Head of caudate nucleus (tissue), 42 donors: ENCODE measurements at regions not wholly inside any gene's neighbourhood (a gene's known extent, or its start where the extent isn't known, plus 50 kb on each side); places are given as distances from the start of the nearest gene placed in this dataset.
A peak's percentile ranks its signal among the peaks of the same experiment; 100 is the strongest.
"Not testable (repeated sequence)": the region's sequence is repeated elsewhere in the genome, so short reads cannot be mapped to it uniquely, and the experiment has no call there.

ENCODE experiments used
- DNase-seq, 42 donors: peaks; one replicate each; pipeline versions ENCODE4 v3.0.0 to v3.0.0-alpha.2; 2020 to 2021; ENCODE audit warnings: mixed read lengths in 7 of 42
- intact Hi-C: fragments of 100-400 bp; cut with DNase I; formaldehyde crosslinking; loops from one replicate; pipeline ENCODE4 v1.15.0; 2022

DNA sequence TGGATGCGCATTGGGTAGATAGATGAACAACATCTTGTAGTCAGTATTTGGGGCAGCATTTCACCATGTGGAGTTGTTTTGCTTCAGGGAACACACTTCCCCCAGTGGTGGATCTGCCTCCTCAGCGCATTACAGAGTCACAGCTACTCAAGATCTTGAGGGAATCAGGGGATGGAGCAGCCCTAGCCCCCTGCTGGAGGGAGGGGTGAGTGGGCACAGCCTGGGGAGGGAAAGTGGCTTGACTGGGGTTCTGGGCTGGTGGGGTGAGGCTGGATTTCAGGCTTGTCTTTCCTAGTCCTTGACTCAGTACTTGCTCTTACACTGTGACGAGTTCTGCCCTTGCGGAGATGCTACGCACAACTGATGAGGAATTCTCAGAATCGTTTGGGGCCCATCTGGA, 271.0 kb upstream of the HS6ST1 start:
- DNase-seq: peak in 4 of 42 donors; percentile 4 to 12 (median 8)
- intact Hi-C loops: no loop called here

- intact Hi-C loops: no loop called here
- DNase-seq: peak in 1 of 42 donors; percentile 9
Observed at GRCh38 chr2:128590309-128591021, 271.8 kb upstream of the HS6ST1 start.

DNA sequence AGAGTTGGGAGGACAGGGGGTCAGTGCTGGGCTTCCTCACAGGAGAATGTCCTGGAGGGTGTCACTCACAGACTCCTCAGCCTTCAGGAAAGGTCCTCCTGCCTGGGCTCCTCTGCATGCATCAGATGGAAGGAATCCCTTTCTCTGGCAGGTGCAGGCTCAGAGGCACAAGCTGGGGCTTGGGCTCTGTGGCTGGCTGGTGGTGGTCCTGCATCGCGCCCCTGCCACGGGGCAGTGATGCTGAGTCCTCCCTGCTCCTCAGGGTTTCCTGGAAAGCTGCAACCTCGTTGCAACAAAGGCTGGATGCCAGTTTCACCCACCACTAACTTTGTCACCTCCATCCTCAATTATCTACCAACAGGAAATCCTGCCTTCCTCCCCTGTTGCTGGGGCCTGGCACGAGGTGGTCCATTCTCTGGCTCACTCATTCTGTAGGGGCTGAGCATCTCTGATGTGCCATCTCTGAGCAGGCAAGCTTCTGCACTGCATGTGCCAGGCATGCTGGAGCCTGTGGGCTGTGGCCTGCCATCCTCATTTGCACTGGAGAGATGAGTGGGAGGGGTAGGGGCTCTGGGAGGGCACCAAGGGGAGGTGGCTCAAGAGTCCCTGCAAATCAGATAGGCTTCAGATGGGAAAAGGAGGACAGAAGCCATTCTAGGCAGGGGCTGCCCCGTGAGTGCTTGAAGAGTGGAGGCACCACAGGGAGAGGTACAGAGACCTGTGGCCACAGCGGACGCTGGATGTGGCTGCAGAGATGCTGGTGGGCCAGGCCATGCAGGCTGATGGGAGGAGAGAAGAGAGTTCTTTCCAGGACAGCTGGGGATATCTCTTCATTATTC, 272.6 kb upstream of the HS6ST1 start:
- intact Hi-C loops: no loop called here
- peak in 3 of 42 donors; percentile 4 to 34 (median 12) for DNase-seq

DNA sequence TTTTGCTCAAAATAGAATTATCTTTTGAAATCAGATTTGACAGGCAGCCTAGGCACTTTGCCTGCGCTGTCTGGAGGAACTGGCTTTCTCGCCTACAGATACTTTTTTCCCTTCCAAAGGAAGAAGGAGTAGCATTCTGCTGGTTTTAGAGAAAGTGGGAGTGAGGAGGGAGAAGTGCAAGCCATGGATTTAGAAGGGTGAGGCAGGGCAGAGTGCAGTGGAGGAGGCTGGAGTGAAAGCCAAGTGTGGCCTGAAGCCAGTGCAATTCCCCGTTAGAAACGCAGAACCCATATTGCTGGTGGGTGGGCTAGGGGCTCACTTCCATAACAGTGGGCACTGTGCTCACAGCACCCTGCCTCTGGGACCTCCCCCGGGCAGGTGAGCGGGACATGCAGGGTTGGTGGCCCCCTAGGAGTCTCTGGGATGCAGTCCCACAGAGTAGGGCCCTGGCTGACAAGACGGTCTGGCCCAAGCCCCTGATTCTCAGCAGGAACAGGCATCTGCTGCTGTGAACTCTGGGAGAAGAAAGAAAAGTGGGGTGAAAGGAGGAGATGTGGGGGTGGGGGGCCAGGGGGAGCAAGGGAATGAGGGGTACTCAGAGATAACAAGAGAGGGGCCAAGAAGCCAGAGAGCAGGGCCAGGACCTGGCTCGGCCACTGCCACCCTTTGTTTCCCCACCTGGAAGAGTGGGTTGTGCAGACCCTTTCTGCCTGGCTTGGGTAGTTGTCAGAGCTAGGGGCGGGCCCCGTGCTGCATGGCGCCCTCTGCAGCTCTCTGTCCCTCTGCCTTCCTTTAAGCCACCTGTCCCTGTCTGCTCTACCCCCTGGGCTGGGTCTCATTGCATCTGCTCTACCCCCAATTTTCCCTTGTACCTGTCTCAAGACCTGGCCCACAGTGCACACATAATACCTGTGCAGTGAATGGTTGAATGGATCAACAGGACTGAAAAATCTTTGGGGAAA, 273.5 kb upstream of the HS6ST1 start:
- intact Hi-C loops: no loop called here
- DNase-seq: peak in 13 of 42 donors; percentile 1 to 65 (median 39)

- intact Hi-C loops: no loop called here
- DNase-seq: peak in 5 of 42 donors; percentile 1 to 36 (median 15)
Observed at GRCh38 chr2:128593518-128593878, 274.8 kb upstream of the HS6ST1 start.

DNA sequence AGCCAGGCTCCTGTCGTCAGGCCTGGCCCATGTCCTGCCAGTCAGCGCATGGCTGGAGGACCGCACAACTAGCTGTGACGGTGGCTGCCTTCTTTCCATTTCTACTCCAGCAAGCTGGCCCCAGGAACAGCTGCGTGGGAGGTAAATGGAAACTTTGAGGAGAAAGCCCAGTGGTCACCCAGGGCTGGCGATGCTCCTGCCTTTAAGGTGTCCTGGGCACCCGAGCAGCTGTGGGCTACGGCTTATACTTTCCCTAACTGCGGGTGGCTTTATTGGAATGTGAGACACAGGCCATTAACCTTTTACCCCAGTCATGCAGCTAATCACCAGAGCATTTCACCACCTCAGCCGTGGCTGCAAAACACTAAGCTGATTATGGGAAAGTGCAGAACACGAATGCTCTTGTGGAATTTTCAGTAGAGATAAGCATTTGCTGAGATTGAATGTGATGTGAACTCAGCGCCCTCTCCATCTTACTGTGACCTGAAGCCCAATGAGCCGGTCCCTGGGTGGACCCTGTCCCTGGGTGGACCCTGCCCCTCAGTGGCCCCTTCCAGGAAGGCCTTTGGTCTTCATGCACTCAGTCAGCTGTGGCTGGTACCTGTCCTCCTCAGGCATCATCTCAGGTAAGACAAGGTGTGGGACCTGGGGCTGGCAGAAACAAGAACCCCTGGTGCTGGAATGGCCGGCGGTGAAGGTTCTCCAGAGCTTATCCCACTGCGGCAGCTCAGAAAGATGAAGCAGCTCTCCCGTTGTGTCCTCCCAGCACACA, 275.4 kb upstream of the HS6ST1 start:
- peak in 7 of 42 donors; percentile 5 to 39 (median 19) for DNase-seq

GRCh38 chr2:128594651-128594910, 275.9 kb upstream of the HS6ST1 start:
- DNase-seq: peak in 2 of 42 donors; percentile 3 to 20
- intact Hi-C loops: no loop called here

More for the DNA sequence above, 275.4 kb upstream of the HS6ST1 start:
- intact Hi-C loops: no loop called here

GRCh38 chr2:128594953-128595677, 276.4 kb upstream of the HS6ST1 start:
- peak in 5 of 42 donors; percentile 4 to 20 (median 9) for DNase-seq
- intact Hi-C loops: no loop called here

GRCh38 chr2:128595763-128596395, 277.2 kb upstream of the HS6ST1 start:
- intact Hi-C loops: no loop called here
- peak in 6 of 42 donors; percentile 3 to 34 (median 17) for DNase-seq

DNA sequence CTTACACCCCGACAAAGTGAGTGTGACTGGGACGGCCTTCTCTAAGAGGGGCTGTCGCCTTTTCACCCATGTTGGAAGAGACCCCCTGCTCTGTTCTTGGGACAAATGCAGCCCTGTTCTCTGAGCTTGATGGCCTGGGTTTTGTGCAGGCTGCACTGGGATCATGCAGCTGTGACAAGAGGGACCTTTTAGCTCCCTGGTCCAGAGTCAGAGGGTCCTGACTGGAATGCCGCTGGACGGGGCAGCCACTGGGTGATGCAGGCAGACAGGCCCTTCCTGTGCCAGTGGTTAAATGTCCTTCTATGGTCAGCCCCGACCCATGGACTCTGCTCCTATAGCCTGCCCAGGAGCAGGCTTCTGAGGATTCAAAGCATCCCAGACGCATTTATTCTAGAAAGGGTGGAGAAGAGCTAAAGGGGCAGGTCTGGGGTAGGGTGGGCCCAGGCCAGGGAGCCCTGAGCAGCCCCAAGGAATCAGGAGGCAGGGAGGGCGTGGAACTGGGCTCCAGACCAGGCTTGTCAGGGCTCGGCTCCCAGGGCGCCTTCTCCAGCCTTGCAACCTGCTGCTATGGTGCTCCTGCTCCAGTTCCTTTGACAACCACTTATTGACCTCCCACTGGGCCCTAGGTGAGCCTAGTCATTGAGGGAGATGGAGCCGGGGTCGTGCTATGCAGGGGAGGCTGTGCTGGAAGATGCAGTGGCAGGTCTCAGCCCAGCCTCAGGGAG, 277.9 kb upstream of the HS6ST1 start:
- DNase-seq: peak in 6 of 42 donors; percentile 2 to 29 (median 12)
- intact Hi-C loops: no loop called here

GRCh38 chr2:128597121-128597762, 278.6 kb upstream of the HS6ST1 start:
- peak in 6 of 42 donors; percentile 2 to 23 (median 10) for DNase-seq
- intact Hi-C loops: no loop called here

DNA sequence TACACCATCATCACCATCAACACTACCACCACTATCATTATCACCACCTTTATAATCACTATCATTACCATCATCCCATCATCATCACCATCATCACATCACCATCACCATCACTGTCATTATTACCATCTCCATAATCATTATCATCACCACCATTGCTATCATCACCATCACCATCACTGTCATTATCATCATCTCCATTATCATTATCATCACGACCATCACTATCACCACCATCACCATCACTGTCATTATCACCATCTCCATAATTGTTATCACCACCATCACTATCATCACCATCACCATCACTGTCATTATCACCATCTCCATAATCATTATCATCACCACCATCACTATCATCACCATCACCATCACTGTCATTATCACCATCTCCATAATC, 279.6 kb upstream of the HS6ST1 start:
- intact Hi-C loops: not testable (repeated sequence)

GRCh38 chr2:128598862-128599441, 280.3 kb upstream of the HS6ST1 start:
- intact Hi-C loops: no loop called here
- no peak for DNase-seq

More for the DNA sequence above, 279.6 kb upstream of the HS6ST1 start:
- not testable (repeated sequence) for DNase-seq

DNA sequence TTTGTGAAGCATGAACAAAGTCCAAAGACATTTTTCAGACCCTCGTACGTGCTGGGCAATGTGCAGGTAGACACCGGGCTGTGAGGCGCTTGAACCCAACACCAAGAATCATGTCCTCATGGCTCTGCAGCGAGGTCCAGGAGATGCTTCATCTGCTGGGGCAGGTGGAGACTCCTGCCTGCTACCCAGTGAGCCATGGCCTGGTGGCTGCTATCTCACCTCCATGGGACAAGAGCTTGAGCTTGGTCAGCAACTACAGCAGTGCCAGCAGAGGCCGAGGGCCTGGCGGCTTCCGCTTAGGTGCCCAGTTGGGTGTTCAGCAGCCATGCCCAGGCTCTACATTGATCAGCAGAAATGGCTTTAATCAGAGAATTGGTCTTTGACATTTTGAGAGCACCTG, 281.0 kb upstream of the HS6ST1 start:
- DNase-seq: peak in 8 of 42 donors; percentile 3 to 39 (median 10)

GRCh38 chr2:128600581-128601297, 282.1 kb upstream of the HS6ST1 start:
- DNase-seq: peak in 9 of 42 donors; percentile 5 to 38 (median 12)
- intact Hi-C loops: no loop called here

More for the DNA sequence above, 281.0 kb upstream of the HS6ST1 start:
- intact Hi-C loops: no loop called here
